ENCODE measurements at regions not wholly inside any gene's neighbourhood (a gene's known extent, or its start where the extent isn't known, plus 50 kb on each side); places are given as distances from the start of the nearest gene placed in this dataset.
"Not testable (repeated sequence)": the region's sequence is repeated elsewhere in the genome, so short reads cannot be mapped to it uniquely, and the experiment has no call there.

DNA sequence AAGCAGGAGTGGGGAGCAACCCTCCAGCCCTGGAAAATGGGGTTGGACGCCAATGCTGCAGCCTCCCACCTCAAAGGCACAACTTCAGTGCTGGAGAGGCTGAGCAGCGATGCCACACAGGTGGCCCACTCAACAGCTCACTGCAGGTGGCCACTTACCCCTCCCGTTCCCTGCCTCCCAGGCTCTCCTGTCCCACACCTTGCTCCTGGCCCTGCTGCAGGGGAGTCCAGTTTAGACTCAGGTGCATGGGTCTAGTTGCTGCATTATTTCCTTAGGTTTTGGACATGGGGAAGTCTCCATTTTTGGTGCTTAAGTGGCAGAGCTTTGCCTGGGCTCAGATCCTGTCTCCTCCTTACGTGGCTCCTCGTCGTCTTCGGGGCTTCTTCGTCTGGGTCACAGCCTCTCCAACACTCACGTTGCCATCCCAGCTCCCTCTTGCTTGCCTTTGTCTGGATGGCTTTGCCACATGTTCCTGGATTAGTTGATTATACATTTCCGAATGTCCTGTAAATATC, 898.3 kb downstream of the BRD1 start:
- Histone ChIP-seq H3K4me1 (no peaks in the 10 kb centered on the region), H3K4me3 (no peak overlapping the region), H3K27me3 (ENCODE audit: low read depth) (no peaks in the 10 kb centered on the region), H3K9me3 (no peaks in the 10 kb centered on the region), H3K36me3 (replicated peaks) (no peaks in the 10 kb centered on the region)
- in situ Hi-C loops (cut with MboI; ENCODE audit: low sequenced_read_pairs): no loop called here
- DNase-seq (ENCODE audit: low spot score in 2 of 2): no peak

- H3K36me3 ChIP-seq (replicated peaks): no peaks in the 10 kb centered on the region
- no peaks in the 10 kb centered on the region for H3K27me3 ChIP-seq (ENCODE audit: low read depth)
- H3K4me1 ChIP-seq: no peaks in the 10 kb centered on the region
- no peak for DNase-seq (ENCODE audit: low spot score in 2 of 2)
- in situ Hi-C loops (cut with MboI; ENCODE audit: low sequenced_read_pairs): no loop called here
- H3K9me3 ChIP-seq: no peaks in the 10 kb centered on the region
- no peak overlapping the region for H3K4me3 ChIP-seq
Observed at GRCh38 chr22:48927591-48927990, 900.1 kb downstream of the BRD1 start.

GRCh38 chr22:48926643-48927042, 901.0 kb downstream of the BRD1 start:
- no peaks in the 10 kb centered on the region for H3K27me3 ChIP-seq (ENCODE audit: low read depth)
- no peak for DNase-seq (ENCODE audit: low spot score in 2 of 2)
- H3K9me3 ChIP-seq: no peaks in the 10 kb centered on the region
- in situ Hi-C loops (cut with MboI; ENCODE audit: low sequenced_read_pairs): no loop called here
- no peaks in the 10 kb centered on the region for H3K36me3 ChIP-seq (replicated peaks)
- no peak overlapping the region for H3K4me3 ChIP-seq
- H3K4me1 ChIP-seq: no peaks in the 10 kb centered on the region

GRCh38 chr22:48926136-48926535, 901.5 kb downstream of the BRD1 start:
- no peak for DNase-seq (ENCODE audit: low spot score in 2 of 2)
- in situ Hi-C loops (cut with MboI; ENCODE audit: low sequenced_read_pairs): no loop called here
- H3K27me3 ChIP-seq (ENCODE audit: low read depth): no peaks in the 10 kb centered on the region

DNA sequence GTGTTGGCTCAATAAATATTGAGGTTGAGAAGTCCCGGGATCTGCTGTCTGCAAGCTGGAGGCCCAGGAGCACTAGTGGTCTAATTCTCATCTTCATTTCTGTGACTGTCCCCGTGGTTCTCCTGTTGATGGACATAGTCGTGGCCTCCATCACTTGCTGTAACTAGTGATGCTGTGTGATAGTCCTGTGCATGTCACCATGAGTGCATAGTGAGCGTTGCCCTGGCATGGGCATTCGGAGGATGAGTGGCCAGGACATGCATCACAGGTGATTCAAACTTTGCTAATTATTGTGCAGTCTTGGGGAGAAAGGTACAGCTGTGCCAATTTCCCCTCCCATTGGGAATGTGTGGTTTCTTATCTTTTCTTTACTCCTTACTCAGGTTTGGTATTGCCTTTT, 902.2 kb downstream of the BRD1 start:
- H3K4me1 ChIP-seq: no peaks in the 10 kb centered on the region
- H3K27me3 ChIP-seq (ENCODE audit: low read depth): no peaks in the 10 kb centered on the region
- in situ Hi-C loops (cut with MboI; ENCODE audit: low sequenced_read_pairs): no loop called here
- H3K9me3 ChIP-seq: no peaks in the 10 kb centered on the region
- no peak overlapping the region for H3K4me3 ChIP-seq
- no peak for DNase-seq (ENCODE audit: low spot score in 2 of 2)
- H3K36me3 ChIP-seq (replicated peaks): no peaks in the 10 kb centered on the region

More at GRCh38 chr22:48926136-48926535, 901.5 kb downstream of the BRD1 start:
- Histone ChIP-seq H3K4me1 (no peaks in the 10 kb centered on the region), H3K36me3 (replicated peaks) (no peaks in the 10 kb centered on the region), H3K9me3 (no peaks in the 10 kb centered on the region), H3K4me3 (no peak overlapping the region)

- H3K9me3 ChIP-seq: no peaks in the 10 kb centered on the region
- DNase-seq (ENCODE audit: low spot score in 2 of 2): no peak
- H3K4me3 ChIP-seq: no peak overlapping the region
- no peaks in the 10 kb centered on the region for H3K27me3 ChIP-seq (ENCODE audit: low read depth)
- in situ Hi-C loops (cut with MboI; ENCODE audit: low sequenced_read_pairs): no loop called here
- H3K36me3 ChIP-seq (replicated peaks): no peaks in the 10 kb centered on the region
- H3K4me1 ChIP-seq: no peaks in the 10 kb centered on the region
Observed at GRCh38 chr22:48923996-48924395, 903.7 kb downstream of the BRD1 start.

GRCh38 chr22:48923165-48923865, 904.4 kb downstream of the BRD1 start:
- no peak for DNase-seq (ENCODE audit: low spot score in 2 of 2)

DNA sequence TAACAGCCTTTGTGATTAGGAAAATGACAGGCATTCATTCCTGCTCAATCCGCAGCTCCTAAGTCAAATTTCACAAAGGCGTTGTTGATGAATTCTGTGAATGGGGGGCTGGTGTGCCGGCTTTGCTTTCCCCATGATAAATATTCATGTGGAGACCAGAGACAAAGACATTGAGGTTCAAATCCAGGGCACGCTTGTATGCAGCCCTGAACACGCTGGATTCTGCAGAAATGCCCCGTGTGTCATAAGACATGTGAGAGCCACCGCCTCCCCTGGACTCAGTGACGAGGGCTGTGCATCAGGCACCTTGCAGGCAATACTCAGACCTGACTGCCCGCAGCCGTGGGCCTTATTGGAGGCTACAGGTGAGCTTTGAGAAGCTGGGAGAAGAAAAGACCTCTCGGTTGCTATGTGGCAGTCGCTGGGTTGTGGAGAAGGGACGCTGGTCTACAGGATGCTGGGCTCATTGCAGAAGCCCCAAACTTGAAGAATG, 906.2 kb downstream of the BRD1 start:
- H3K4me1 ChIP-seq: no peaks in the 10 kb centered on the region
- H3K4me3 ChIP-seq: no peak overlapping the region
- no peaks in the 10 kb centered on the region for H3K36me3 ChIP-seq (replicated peaks)
- no peaks in the 10 kb centered on the region for H3K27me3 ChIP-seq (ENCODE audit: low read depth)
- in situ Hi-C loops (cut with MboI; ENCODE audit: low sequenced_read_pairs): no loop called here
- H3K9me3 ChIP-seq: no peaks in the 10 kb centered on the region
- no peak for DNase-seq (ENCODE audit: low spot score in 2 of 2)

More at GRCh38 chr22:48923165-48923865, 904.4 kb downstream of the BRD1 start:
- Histone ChIP-seq H3K27me3 (ENCODE audit: low read depth) (no peaks in the 10 kb centered on the region), H3K4me1 (no peaks in the 10 kb centered on the region), H3K9me3 (no peaks in the 10 kb centered on the region), H3K36me3 (replicated peaks) (no peaks in the 10 kb centered on the region), H3K4me3 (no peak overlapping the region)
- in situ Hi-C loops (cut with MboI; ENCODE audit: low sequenced_read_pairs): no loop called here

DNA sequence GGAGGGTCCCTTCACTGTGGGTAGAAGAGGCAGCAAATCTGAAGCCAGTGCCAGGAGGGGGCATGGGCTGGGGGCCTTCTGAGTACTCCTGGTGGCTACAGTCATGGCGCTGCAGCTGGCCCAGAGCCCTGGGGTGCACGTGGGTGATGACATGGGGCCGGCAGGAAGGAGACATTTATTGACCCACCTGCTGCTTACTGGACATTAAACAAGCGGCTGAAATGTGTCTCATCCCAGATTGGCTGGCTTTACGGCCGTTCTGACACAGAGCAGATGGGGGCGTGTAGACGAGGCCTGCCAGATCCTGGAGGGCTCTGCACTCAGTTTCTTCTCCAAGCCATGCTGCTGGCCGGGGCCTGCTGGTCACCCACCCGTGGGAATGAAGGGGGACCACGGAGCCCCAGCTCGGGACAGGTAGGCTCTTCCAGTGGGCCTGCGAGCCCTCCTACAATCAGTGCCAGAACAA, 906.9 kb downstream of the BRD1 start:
- Histone ChIP-seq H3K36me3 (replicated peaks) (no peaks in the 10 kb centered on the region), H3K4me3 (no peak overlapping the region), H3K27me3 (ENCODE audit: low read depth) (no peaks in the 10 kb centered on the region), H3K9me3 (no peaks in the 10 kb centered on the region), H3K4me1 (no peaks in the 10 kb centered on the region)
- DNase-seq (ENCODE audit: low spot score in 2 of 2): no peak
- in situ Hi-C loops (cut with MboI; ENCODE audit: low sequenced_read_pairs): no loop called here

DNA sequence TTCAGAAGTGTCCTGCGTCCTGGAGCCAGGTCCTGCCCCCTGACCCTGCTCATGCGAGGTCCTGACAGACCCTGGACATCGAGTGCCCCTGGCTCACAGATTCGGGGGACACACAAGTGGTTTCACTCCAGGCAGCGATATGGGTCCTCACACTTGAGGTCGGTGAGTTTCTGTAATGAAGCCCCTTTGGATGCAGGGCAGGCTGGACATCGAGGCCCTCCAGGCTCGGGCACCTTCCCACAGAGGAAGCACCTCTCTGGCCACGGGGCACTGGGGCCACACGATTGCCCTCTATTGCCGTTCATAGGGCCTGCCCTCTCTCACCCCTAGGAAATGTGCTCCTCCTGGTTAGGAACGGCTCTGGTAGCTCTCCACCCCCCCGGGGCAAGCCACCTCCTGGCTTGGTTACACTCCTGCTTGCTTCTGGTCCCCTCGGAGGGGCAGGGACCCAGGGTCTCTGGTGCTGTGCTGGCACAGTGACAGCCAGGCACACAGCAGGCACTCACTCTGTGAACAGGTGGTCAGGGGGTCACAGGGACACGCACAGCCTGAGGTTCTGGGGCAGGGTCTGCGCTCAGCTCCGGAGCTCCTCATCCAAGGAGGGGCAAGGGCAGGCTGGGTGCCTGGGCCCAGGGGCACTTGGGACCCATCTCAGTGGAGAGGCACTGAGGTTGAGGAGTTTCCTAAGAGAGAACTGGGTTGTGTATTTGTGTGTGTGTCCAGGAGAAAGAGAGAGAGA, 907.7 kb downstream of the BRD1 start:
- Histone ChIP-seq H3K4me3 (no peak overlapping the region), H3K4me1 (no peaks in the 10 kb centered on the region), H3K27me3 (ENCODE audit: low read depth) (no peaks in the 10 kb centered on the region), H3K36me3 (replicated peaks) (no peaks in the 10 kb centered on the region), H3K9me3 (no peaks in the 10 kb centered on the region)
- in situ Hi-C loops (cut with MboI; ENCODE audit: low sequenced_read_pairs): no loop called here
- DNase-seq (ENCODE audit: low spot score in 2 of 2): no peak

- no peaks in the 10 kb centered on the region for H3K36me3 ChIP-seq (replicated peaks)
- H3K4me3 ChIP-seq: no peak overlapping the region
- no peak for DNase-seq (ENCODE audit: low spot score in 2 of 2)
- H3K27me3 ChIP-seq (ENCODE audit: low read depth): no peaks in the 10 kb centered on the region
- H3K4me1 ChIP-seq: no peaks in the 10 kb centered on the region
- H3K9me3 ChIP-seq: no peaks in the 10 kb centered on the region
- in situ Hi-C loops (cut with MboI; ENCODE audit: low sequenced_read_pairs): no loop called here
Observed at GRCh38 chr22:48919187-48919590, 908.5 kb downstream of the BRD1 start.

DNA sequence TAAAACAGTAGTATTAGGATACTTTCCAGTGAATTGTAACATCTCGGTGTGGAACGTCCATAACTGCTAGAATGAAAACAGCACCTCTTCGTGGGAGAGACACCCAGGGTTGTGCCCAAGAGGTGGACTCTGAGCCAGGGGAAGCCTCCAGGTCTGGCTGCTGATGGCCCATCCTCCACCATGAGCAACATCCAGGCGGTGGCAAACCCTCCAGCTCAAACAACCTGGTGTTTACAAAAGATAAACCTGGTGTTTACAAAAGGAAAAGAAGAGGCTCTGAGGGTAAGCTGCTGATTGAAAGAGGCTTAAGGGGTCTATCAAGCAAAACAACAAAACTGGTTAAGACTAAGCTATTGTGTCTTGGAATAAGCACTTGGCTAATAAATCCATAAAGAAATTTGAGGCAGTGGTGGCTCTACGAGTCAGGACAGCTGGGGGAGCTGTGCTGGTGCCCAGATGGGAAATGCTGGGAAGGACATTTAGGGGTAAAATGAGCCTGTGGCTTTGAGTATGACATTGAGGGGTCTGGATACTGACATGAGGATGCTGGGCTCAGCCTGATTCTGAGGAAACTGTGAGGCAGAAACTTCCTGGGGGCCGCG, 909.0 kb downstream of the BRD1 start:
- no peak for DNase-seq (ENCODE audit: low spot score in 2 of 2)
- no peaks in the 10 kb centered on the region for H3K4me1 ChIP-seq
- no peaks in the 10 kb centered on the region for H3K27me3 ChIP-seq (ENCODE audit: low read depth)

GRCh38 chr22:48912356-48913066, 915.2 kb downstream of the BRD1 start:
- DNase-seq (ENCODE audit: low spot score in 2 of 2); H3K4me3 ChIP-seq; H3K27me3 ChIP-seq (ENCODE audit: low read depth); H3K9me3 ChIP-seq; in situ Hi-C loops (cut with MboI; ENCODE audit: low sequenced_read_pairs); H3K4me1 ChIP-seq; H3K36me3 ChIP-seq (replicated peaks): not testable (repeated sequence)

More for the DNA sequence above, 909.0 kb downstream of the BRD1 start:
- Histone ChIP-seq H3K36me3 (replicated peaks) (no peaks in the 10 kb centered on the region), H3K9me3 (no peaks in the 10 kb centered on the region), H3K4me3 (no peak overlapping the region)
- in situ Hi-C loops (cut with MboI; ENCODE audit: low sequenced_read_pairs): no loop called here
